Ishikawa (cell line): ENCODE measurements at regions not wholly inside any gene's neighbourhood (a gene's known extent, or its start where the extent isn't known, plus 50 kb on each side); places are given as distances from the start of the nearest gene placed in this dataset.

Experiments
- CEBPB ChIP-seq: IDR thresholded peaks from 2 replicates; pipeline ENCODE4 v1.6.1; 2012
- CREB1 ChIP-seq: IDR thresholded peaks from 2 replicates; pipeline ENCODE4 v1.6.1; 2012; ENCODE audit warnings: low read depth
- EGR1 ChIP-seq: IDR thresholded peaks from 2 replicates; pipeline ENCODE4 v1.6.1; 2012
- EP300 ChIP-seq: IDR thresholded peaks from 2 replicates; pipeline ENCODE4 v1.6.1; 2012; ENCODE audit warnings: borderline replicate concordance
- FOXM1 ChIP-seq: IDR thresholded peaks from 2 replicates; pipeline ENCODE4 v1.6.1; 2012; ENCODE audit warnings: low read depth, borderline replicate concordance
- MAX ChIP-seq: IDR thresholded peaks from 2 replicates; pipeline ENCODE4 v1.6.1; 2012
- NFIC ChIP-seq: IDR thresholded peaks from 2 replicates; pipeline ENCODE4 v1.6.1; 2012
- RAD21 ChIP-seq: IDR thresholded peaks from 2 replicates; pipeline ENCODE4 v1.6.1; 2012; ENCODE audit warnings: low read depth
- REST ChIP-seq: IDR thresholded peaks from 2 replicates; pipeline ENCODE4 v1.6.1; 2012; ENCODE audit warnings: low read depth, mild to moderate bottlenecking
- TAF1 ChIP-seq: IDR thresholded peaks from 2 replicates; pipeline ENCODE4 v1.6.1; 2012; ENCODE audit warnings: low read depth, mild to moderate bottlenecking
- TCF12 ChIP-seq: IDR thresholded peaks from 2 replicates; pipeline ENCODE4 v1.6.1; 2012; ENCODE audit warnings: low read depth
- TEAD4 ChIP-seq: IDR thresholded peaks from 2 replicates; pipeline ENCODE4 v1.6.1; 2012
- USF1 ChIP-seq: IDR thresholded peaks from 2 replicates; pipeline ENCODE4 v1.6.1; 2012
- YY1 ChIP-seq: IDR thresholded peaks from 2 replicates; pipeline ENCODE4 v1.6.1; 2012; ENCODE audit warnings: low read depth
- ZBTB7A ChIP-seq: IDR thresholded peaks from 2 replicates; pipeline ENCODE4 v1.6.1; 2012; ENCODE audit warnings: low read depth

GRCh38 chr18:11488175-11488574, 121.2 kb upstream of the SLC35G4 start:
- no peak for TF ChIP-seq NFIC
- TF ChIP-seq EGR1, result no peak

GRCh38 chr18:11487390-11487789, 122.0 kb upstream of the SLC35G4 start:
- TF ChIP-seq FOXM1, result no peak
- no peak for TF ChIP-seq MAX
- no peak for TF ChIP-seq CREB1
- no peak for TF ChIP-seq TCF12
- TF ChIP-seq NFIC, result no peak
- no peak for TF ChIP-seq EP300
- TF ChIP-seq TAF1, result no peak
- no peak for TF ChIP-seq ZBTB7A
- no peak for TF ChIP-seq YY1
- TF ChIP-seq EGR1, result no peak
- TF ChIP-seq REST, result no peak
- no peak for TF ChIP-seq RAD21
- TF ChIP-seq CEBPB, result no peak
- no peak for TF ChIP-seq USF1
- TF ChIP-seq TEAD4, result no peak

- TF ChIP-seq TAF1 (no peak), EP300 (no peak), REST (no peak), RAD21 (no peak), USF1 (no peak), TEAD4 (no peak)
Observed at GRCh38 chr18:11482271-11482670, 127.1 kb upstream of the SLC35G4 start.

- no peak for TF ChIP-seq TEAD4
- no peak for TF ChIP-seq ZBTB7A
- TF ChIP-seq CEBPB, result no peak
- no peak for TF ChIP-seq TCF12
- no peak for TF ChIP-seq EP300
- TF ChIP-seq TAF1, result no peak
- no peak for TF ChIP-seq EGR1
- no peak for TF ChIP-seq RAD21
- no peak for TF ChIP-seq FOXM1
- no peak for TF ChIP-seq REST
- TF ChIP-seq USF1, result no peak
- no peak for TF ChIP-seq CREB1
- TF ChIP-seq YY1, result no peak
- no peak for TF ChIP-seq MAX
- TF ChIP-seq NFIC, result no peak
Observed at GRCh38 chr18:11480692-11481091, 128.7 kb upstream of the SLC35G4 start.

GRCh38 chr18:11470941-11471340, 138.5 kb upstream of the SLC35G4 start:
- TF ChIP-seq YY1 (no peak), TAF1 (no peak), TCF12 (no peak), FOXM1 (no peak), USF1 (no peak), CEBPB (no peak), ZBTB7A (no peak), TEAD4 (no peak), RAD21 (no peak), CREB1 (no peak)
